ENCODE measurements at regions not wholly inside any gene's neighbourhood (a gene's known extent, or its start where the extent isn't known, plus 50 kb on each side); places are given as distances from the start of the nearest gene placed in this dataset.

GRCh38 chr3:96449803-96450202, 364.6 kb upstream of the EPHA6 start:
- TF ChIP-seq POLR2AphosphoS5 (IDR thresholded peaks at IDR 0.05) (no peak), EP300 (IDR thresholded peaks at IDR 0.05; ENCODE audit: low read depth) (no peak), CTCF (IDR thresholded peaks at IDR 0.05) (no peak), POLR2A (IDR thresholded peaks at IDR 0.05) (no peak)
- intact Hi-C loops (cut with DNase I; ENCODE audit: low total_unique reads) (no loop called here), in situ Hi-C loops (cut with MboI; ENCODE audit: low pct_ligation_motif_present in 1 of 4, low pct_unique_long_range_greater_than_20kb in 1 of 4, low sequenced_read_pairs in 3 of 4) (no loop called here)
- peaks cover 0 to 6% (median 0%) of the 10 kb centered on the region in 4 donors for H3K4me1 ChIP-seq
- DNase-seq, result peak; percentile 7
- no peaks in the 10 kb centered on the region for H3K9me3 ChIP-seq
- no peak overlapping the region for H3K27ac ChIP-seq
- WGBS, 2 donors (ENCODE audit: low coverage in 1 of 2), result 38 to 40% methylated on average over 1 to 4 of the region's 4 CpGs
- H3K4me3 ChIP-seq, result no peak overlapping the region
- H3K36me3 ChIP-seq, result no peaks in the 10 kb centered on the region
- no peaks in the 10 kb centered on the region for H3K27me3 ChIP-seq

GRCh38 chr3:96450699-96451098, 363.7 kb upstream of the EPHA6 start:
- no peak overlapping the region for H3K4me3 ChIP-seq
- H3K9me3 ChIP-seq, result no peaks in the 10 kb centered on the region
- in situ Hi-C loops (cut with MboI; ENCODE audit: low pct_ligation_motif_present in 1 of 4, low pct_unique_long_range_greater_than_20kb in 1 of 4, low sequenced_read_pairs in 3 of 4), result no loop called here
- TF ChIP-seq POLR2A (IDR thresholded peaks at IDR 0.05) (no peak), EP300 (IDR thresholded peaks at IDR 0.05; ENCODE audit: low read depth) (no peak), POLR2AphosphoS5 (IDR thresholded peaks at IDR 0.05) (no peak), CTCF (IDR thresholded peaks at IDR 0.05) (no peak)
- no peak overlapping the region for H3K27ac ChIP-seq
- peaks cover 0 to 6% (median 0%) of the 10 kb centered on the region in 4 donors for H3K4me1 ChIP-seq
- no peaks in the 10 kb centered on the region for H3K36me3 ChIP-seq
- WGBS, 2 donors (ENCODE audit: low coverage in 1 of 2), result 69 to 90% methylated on average over 2 of the region's 2 CpGs
- H3K27me3 ChIP-seq, result no peaks in the 10 kb centered on the region
- DNase-seq, result no peak
- intact Hi-C loops (cut with DNase I; ENCODE audit: low total_unique reads), result no loop called here

GRCh38 chr3:96465521-96465920, 348.9 kb upstream of the EPHA6 start:
- no peak overlapping the region for H3K27ac ChIP-seq
- no peak overlapping the region for H3K4me3 ChIP-seq
- H3K4me1 ChIP-seq, result no peaks in the 10 kb centered on the region
- in situ Hi-C loops (cut with MboI; ENCODE audit: low pct_ligation_motif_present in 1 of 4, low pct_unique_long_range_greater_than_20kb in 1 of 4, low sequenced_read_pairs in 3 of 4) (no loop called here), intact Hi-C loops (cut with DNase I; ENCODE audit: low total_unique reads) (no loop called here)
- no peaks in the 10 kb centered on the region for H3K9me3 ChIP-seq
- H3K36me3 ChIP-seq, result no peaks in the 10 kb centered on the region
- H3K27me3 ChIP-seq, result no peaks in the 10 kb centered on the region
- DNase-seq, result no peak
- WGBS, 2 donors (ENCODE audit: low coverage in 1 of 2), result 23 to 36% methylated on average over 2 of the region's 2 CpGs
- TF ChIP-seq POLR2AphosphoS5 (IDR thresholded peaks at IDR 0.05), result no peak

- no peak overlapping the region for H3K27ac ChIP-seq
- 66 to 68% methylated on average over 3 to 4 of the region's 4 CpGs for WGBS, 2 donors (ENCODE audit: low coverage in 1 of 2)
- H3K4me3 ChIP-seq, result no peak overlapping the region
- no peak for DNase-seq
- no peaks in the 10 kb centered on the region for H3K4me1 ChIP-seq
- no peaks in the 10 kb centered on the region for H3K36me3 ChIP-seq
- TF ChIP-seq POLR2A (IDR thresholded peaks at IDR 0.05) (no peak), CTCF (IDR thresholded peaks at IDR 0.05) (no peak), EP300 (IDR thresholded peaks at IDR 0.05; ENCODE audit: low read depth) (no peak), POLR2AphosphoS5 (IDR thresholded peaks at IDR 0.05) (no peak)
- in situ Hi-C loops (cut with MboI; ENCODE audit: low pct_ligation_motif_present in 1 of 4, low pct_unique_long_range_greater_than_20kb in 1 of 4, low sequenced_read_pairs in 3 of 4), result no loop called here
- no peaks in the 10 kb centered on the region for H3K27me3 ChIP-seq
- intact Hi-C loops (cut with DNase I; ENCODE audit: low total_unique reads), result no loop called here
- no peaks in the 10 kb centered on the region for H3K9me3 ChIP-seq
Observed at GRCh38 chr3:96466441-96466840, 348.0 kb upstream of the EPHA6 start.

- TF ChIP-seq EP300 (IDR thresholded peaks at IDR 0.05; ENCODE audit: low read depth) (no peak), POLR2AphosphoS5 (IDR thresholded peaks at IDR 0.05) (no peak), POLR2A (IDR thresholded peaks at IDR 0.05) (no peak), CTCF (IDR thresholded peaks at IDR 0.05) (no peak)
- WGBS, 2 donors (ENCODE audit: low coverage in 1 of 2), result 83 to 88% methylated on average over 8 of the region's 8 CpGs
- intact Hi-C loops (cut with DNase I; ENCODE audit: low total_unique reads), result no loop called here
Observed at GRCh38 chr3:96467639-96468038, 346.8 kb upstream of the EPHA6 start.

More at GRCh38 chr3:96467639-96468038, 346.8 kb upstream of the EPHA6 start:
- no peaks in the 10 kb centered on the region for H3K27me3 ChIP-seq
- in situ Hi-C loops (cut with MboI; ENCODE audit: low pct_ligation_motif_present in 1 of 4, low pct_unique_long_range_greater_than_20kb in 1 of 4, low sequenced_read_pairs in 3 of 4), result no loop called here
- no peak overlapping the region for H3K4me3 ChIP-seq
- no peak overlapping the region for H3K27ac ChIP-seq
- no peak for DNase-seq
- H3K9me3 ChIP-seq, result no peaks in the 10 kb centered on the region
- no peaks in the 10 kb centered on the region for H3K4me1 ChIP-seq
- H3K36me3 ChIP-seq, result no peaks in the 10 kb centered on the region

Measured in transverse colon (tissue), 4 donors.